H9 (cell line): ENCODE measurements at regions not wholly inside any gene's neighbourhood (a gene's known extent, or its start where the extent isn't known, plus 50 kb on each side); places are given as distances from the start of the nearest gene placed in this dataset.

Experiments
- DNase-seq: peaks from one replicate; pipeline ENCODE4 v3.0.0-alpha.2; 2017
- H2AFZ ChIP-seq: one replicate; pipeline ENCODE4 v1.6.1; 2013; ENCODE audit warnings: mild to moderate bottlenecking, low read length, control low read depth, moderate library complexity
- H2AK5ac ChIP-seq: 2 replicates; pipeline ENCODE4 v1.6.1; 2013; ENCODE audit warnings: low read length, control low read depth, mixed read lengths; ENCODE audit not compliant: insufficient read length
- H2BK120ac ChIP-seq: one replicate; pipeline ENCODE4 v1.6.1; 2013; ENCODE audit warnings: low read depth, mild to moderate bottlenecking, low read length, control low read depth, inconsistent platforms; ENCODE audit not compliant: poor library complexity, severe bottlenecking
- H2BK12ac ChIP-seq: 2 replicates; pipeline ENCODE4 v1.6.1; 2013; ENCODE audit warnings: low read length, control low read depth, mixed read lengths, low read depth; ENCODE audit not compliant: insufficient read length
- H2BK15ac ChIP-seq: 2 replicates; pipeline ENCODE4 v1.6.1; 2013; ENCODE audit warnings: low read depth, low read length, control low read depth
- H2BK20ac ChIP-seq: one replicate; pipeline ENCODE4 v1.6.1; 2013; ENCODE audit warnings: low read depth, mild to moderate bottlenecking, low read length, control low read depth, inconsistent platforms; ENCODE audit not compliant: poor library complexity, severe bottlenecking
- H2BK5ac ChIP-seq: 2 replicates; pipeline ENCODE4 v1.6.1; 2013; ENCODE audit warnings: low read length, control low read depth, mixed read lengths; ENCODE audit not compliant: insufficient read length
- H3K14ac ChIP-seq: 2 replicates; pipeline ENCODE4 v1.6.1; 2013; ENCODE audit warnings: low read length, control low read depth; ENCODE audit not compliant: insufficient read depth
- H3K18ac ChIP-seq: 2 replicates; pipeline ENCODE4 v1.6.1; 2013; ENCODE audit warnings: low read depth, mild to moderate bottlenecking, mixed read lengths, low read length, control low read depth; ENCODE audit not compliant: insufficient read length
- H3K23ac ChIP-seq: 2 replicates; pipeline ENCODE4 v1.6.1; 2013; ENCODE audit warnings: low read length, control low read depth, mixed read lengths, low read depth; ENCODE audit not compliant: insufficient read length
- H3K23me2 ChIP-seq: 2 replicates; pipeline ENCODE4 v1.6.1; 2013; ENCODE audit warnings: low read depth, mild to moderate bottlenecking, mixed read lengths, low read length, control low read depth; ENCODE audit not compliant: insufficient read length, poor library complexity, severe bottlenecking
- H3K27ac ChIP-seq: 2 replicates; pipeline ENCODE4 v1.5.1; 2013; ENCODE audit warnings: low read length, control low read depth, mixed read lengths, low read depth; ENCODE audit not compliant: insufficient read length
- H3K27me3 ChIP-seq: 2 replicates; pipeline ENCODE4 v1.6.1; 2013; ENCODE audit warnings: low read length, control low read depth, inconsistent platforms; ENCODE audit not compliant: insufficient read depth
- H3K4ac ChIP-seq: 2 replicates; pipeline ENCODE4 v1.6.1; 2013; ENCODE audit warnings: low read depth, mild to moderate bottlenecking, control low read depth, inconsistent platforms, low read length, moderate library complexity
- H3K4me1 ChIP-seq: 2 replicates; pipeline ENCODE4 v1.6.1; 2013; ENCODE audit warnings: low read length, control low read depth, inconsistent platforms; ENCODE audit not compliant: insufficient read depth
- H3K4me2 ChIP-seq: 2 replicates; pipeline ENCODE4 v1.6.1; 2013; ENCODE audit warnings: low read length, control low read depth, mixed read lengths; ENCODE audit not compliant: insufficient read length, insufficient read depth
- H3K56ac ChIP-seq: 2 replicates; pipeline ENCODE4 v1.6.1; 2013; ENCODE audit warnings: low read depth, mild to moderate bottlenecking, mixed read lengths, low read length, control low read depth; ENCODE audit not compliant: insufficient read length
- H3K79me1 ChIP-seq: 2 replicates; pipeline ENCODE4 v1.6.1; 2013; ENCODE audit warnings: low read depth, mild to moderate bottlenecking, moderate library complexity, low read length, control low read depth, inconsistent platforms; ENCODE audit not compliant: insufficient read depth, poor library complexity, severe bottlenecking
- H3K79me2 ChIP-seq: 2 replicates; pipeline ENCODE4 v1.6.1; 2013; ENCODE audit warnings: low read length, control low read depth, inconsistent platforms; ENCODE audit not compliant: insufficient read depth
- H3K9ac ChIP-seq: 2 replicates; pipeline ENCODE4 v1.6.1; 2013; ENCODE audit warnings: low read length, control low read depth, mixed read lengths; ENCODE audit not compliant: insufficient read length; ENCODE audit errors: extremely low read depth
- H3K9me3 ChIP-seq: one replicate; pipeline ENCODE4 v1.6.1; 2013; ENCODE audit warnings: low read depth, low read length, inconsistent platforms; ENCODE audit not compliant: control insufficient read depth
- H3T11ph ChIP-seq: one replicate; pipeline ENCODE4 v1.6.1; 2013; ENCODE audit warnings: mild to moderate bottlenecking, low read length, control low read depth, inconsistent platforms
- H4K20me1 ChIP-seq: one replicate; pipeline ENCODE4 v1.6.1; 2013; ENCODE audit not compliant: control insufficient read depth, insufficient read length, insufficient read depth
- H4K5ac ChIP-seq: 2 replicates; pipeline ENCODE4 v1.6.1; 2013; ENCODE audit warnings: low read depth, mild to moderate bottlenecking, mixed read lengths, low read length, control low read depth; ENCODE audit not compliant: insufficient read length
- H4K8ac ChIP-seq: replicated peaks from 2 replicates; pipeline ENCODE4 v1.6.1; 2013; ENCODE audit warnings: low read length, control low read depth, mixed read lengths, low read depth; ENCODE audit not compliant: insufficient read length
- H4K91ac ChIP-seq: 2 replicates; pipeline ENCODE4 v1.6.1; 2013; ENCODE audit warnings: low read depth, mild to moderate bottlenecking, moderate library complexity, mixed read lengths, low read length, control low read depth; ENCODE audit not compliant: insufficient read length
- H3K27ac Mint-ChIP-seq, 3 experiments: 2 replicates in 2 of 3; 3 replicates in 1 of 3; pipeline ENCODE4 v1.8.0; 2020 to 2021; ENCODE audit warnings: mixed read lengths in 3 of 3, mild to moderate bottlenecking in 1 of 3, moderate library complexity in 1 of 3
- H3K27me3 Mint-ChIP-seq: 2 replicates; pipeline ENCODE4 v1.8.0; 2021; ENCODE audit warnings: low read depth, mild to moderate bottlenecking, moderate library complexity, mixed read lengths
- H3K36me3 Mint-ChIP-seq, 3 experiments: 2 replicates in 2 of 3; 3 replicates in 1 of 3; pipeline ENCODE4 v1.8.0; 2020 to 2021; ENCODE audit warnings: low read depth in 3 of 3, mixed read lengths in 3 of 3; ENCODE audit not compliant: insufficient read depth in 1 of 3
- H3K4me1 Mint-ChIP-seq, 2 experiments: 2 replicates each; pipeline ENCODE4 v1.8.0; 2020; ENCODE audit warnings: mixed read lengths in 2 of 2
- H3K4me3 Mint-ChIP-seq, 2 experiments: 2 replicates in 1 of 2; 3 replicates in 1 of 2; pipeline ENCODE4 v1.8.0; 2020 to 2021; ENCODE audit warnings: mild to moderate bottlenecking in 2 of 2, mixed read lengths in 2 of 2, moderate library complexity in 1 of 2
- H3K9me3 Mint-ChIP-seq, 2 experiments: 2 replicates in 1 of 2; 3 replicates in 1 of 2; pipeline ENCODE4 v1.8.0; 2020; ENCODE audit warnings: mild to moderate bottlenecking in 2 of 2, mixed read lengths in 2 of 2, moderate library complexity in 1 of 2
- CTCF ChIP-seq: fragments of 200-600 bp; sonication (generic); conservative IDR thresholded peaks from 3 replicates; pipeline ENCODE4 v1.8.0; 2021; ENCODE audit warnings: antibody characterized with exemption, mild to moderate bottlenecking
- WGBS: extraction: QIAGEN DNeasy Blood & Tissue Kit; methylation state at CpG from one replicate; pipeline ENCODE4 v1.1.7; 2013; ENCODE audit warnings: missing lambda C conversion rate, low lambda C conversion rate, mixed read lengths; ENCODE audit not compliant: insufficient read length; ENCODE audit errors: extremely low coverage; 5-methylcytosine and 5-hydroxymethylcytosine counted together

- Histone ChIP-seq H3T11ph (no peak overlapping the region), H3K14ac (no peak overlapping the region), H2BK5ac (no peak overlapping the region), H3K27me3 (no peaks in the 10 kb centered on the region), H3K9ac (no peak overlapping the region), H2BK120ac (no peak overlapping the region), H3K79me2 (no peaks in the 10 kb centered on the region), H3K4me1 (no peaks in the 10 kb centered on the region), H2BK20ac (no peak overlapping the region), H3K27ac (no peak overlapping the region), H4K8ac (no peak overlapping the region), H4K5ac (no peak overlapping the region), H2AK5ac (no peak overlapping the region), H2AFZ (no peak overlapping the region), H3K79me1 (no peaks in the 10 kb centered on the region), H2BK12ac (no peak overlapping the region), H3K23ac (no peak overlapping the region), H4K91ac (no peak overlapping the region), H3K23me2 (no peaks in the 10 kb centered on the region), H3K56ac (no peak overlapping the region), H3K4me2 (no peak overlapping the region), H2BK15ac (no peak overlapping the region), H3K18ac (no peak overlapping the region), H4K20me1 (no peaks in the 10 kb centered on the region), H3K9me3 (no peaks in the 10 kb centered on the region), H3K4ac (no peak overlapping the region)
- Mint-ChIP-seq H3K4me3 (no peak overlapping the region), H3K9me3 (no peaks in the 10 kb centered on the region), H3K27me3 (no peaks in the 10 kb centered on the region; the same call in 1 of the 2 replicates), H3K4me1 (no peaks in the 10 kb centered on the region), H3K27ac (no peak overlapping the region), H3K36me3 (no peaks in the 10 kb centered on the region)
- no CpG with 5 or more reads among the region's 3 CpGs for WGBS
- DNase-seq, result no peak
- no peak for TF ChIP-seq CTCF
These were observed 551.9 kb downstream of the PRELID2 start for GRCh38 chr5:145283141-145283810.
